ENCODE measurements at regions not wholly inside any gene's neighbourhood (a gene's known extent, or its start where the extent isn't known, plus 50 kb on each side); places are given as distances from the start of the nearest gene placed in this dataset.

- H3K27ac Mint-ChIP-seq = no peak overlapping the region
These were observed 85.6 kb downstream of the SLC25A15 start for GRCh38 chr13:40875044-40875443.

More at GRCh38 chr13:40875044-40875443, 85.6 kb downstream of the SLC25A15 start:
- H3K4me1 ChIP-seq (ENCODE audit: insufficient read depth, low read length) = no peaks in the 10 kb centered on the region
- H3K27ac ChIP-seq (ENCODE audit: insufficient read length, low read depth, low read length) = no peak overlapping the region
- H4K20me1 ChIP-seq (ENCODE audit: control insufficient read depth, insufficient read depth, insufficient read length) = no peaks in the 10 kb centered on the region
- no peak overlapping the region for H3T11ph ChIP-seq (ENCODE audit: low read length)
- peaks cover 54 to 56% of the 10 kb centered on the region in 2 experiments for H3K9me3 Mint-ChIP-seq
- no peak overlapping the region for H3K4me2 ChIP-seq (ENCODE audit: insufficient read depth, insufficient read length, low read length)
- WGBS (ENCODE audit: extremely low coverage, insufficient read length, low lambda C conversion rate) = no CpG with 5 or more reads among the region's 4 CpGs
- no peak overlapping the region for H2BK120ac ChIP-seq (ENCODE audit: low read depth, low read length, poor library complexity, severe bottlenecking)
- H3K4ac ChIP-seq (ENCODE audit: low read depth, low read length) = no peak overlapping the region
- H3K4me1 Mint-ChIP-seq = no peaks in the 10 kb centered on the region
- peaks cover 35 to 60% (median 57%) of the 10 kb centered on the region in 3 experiments for H3K36me3 Mint-ChIP-seq (ENCODE audit: insufficient read depth in 1 of 3, low read depth in 3 of 3)
- H2BK15ac ChIP-seq (ENCODE audit: low read depth, low read length) = no peak overlapping the region
- no peaks in the 10 kb centered on the region for H3K79me2 ChIP-seq (ENCODE audit: insufficient read depth, low read length)
- H2BK5ac ChIP-seq (ENCODE audit: insufficient read length, low read length) = no peak overlapping the region
- no peak overlapping the region for H3K9ac ChIP-seq (ENCODE audit: extremely low read depth, insufficient read length, low read length)
- H3K14ac ChIP-seq (ENCODE audit: insufficient read depth, low read length) = no peak overlapping the region
- DNase-seq = no peak
- no peak overlapping the region for H3K18ac ChIP-seq (ENCODE audit: insufficient read length, low read depth, low read length)
- no peaks in the 10 kb centered on the region for H3K23me2 ChIP-seq (ENCODE audit: insufficient read length, low read depth, low read length, poor library complexity, severe bottlenecking)
- no peak overlapping the region for H4K8ac ChIP-seq (replicated peaks; ENCODE audit: insufficient read length, low read depth, low read length)
- peaks cover 2% of the 10 kb centered on the region; the same call in 1 of the 2 replicates for H3K27me3 Mint-ChIP-seq (ENCODE audit: low read depth)
- no peak overlapping the region for H3K4me3 Mint-ChIP-seq
- H3K23ac ChIP-seq (ENCODE audit: insufficient read length, low read depth, low read length) = no peak overlapping the region
- H3K56ac ChIP-seq (ENCODE audit: insufficient read length, low read depth, low read length) = no peak overlapping the region
- H2BK20ac ChIP-seq (ENCODE audit: low read depth, low read length, poor library complexity, severe bottlenecking) = no peak overlapping the region
- H3K9me3 ChIP-seq (ENCODE audit: control insufficient read depth, low read depth, low read length) = peaks cover 25% of the 10 kb centered on the region
- H4K5ac ChIP-seq (ENCODE audit: insufficient read length, low read depth, low read length) = no peak overlapping the region
- H2AK5ac ChIP-seq (ENCODE audit: insufficient read length, low read length) = no peak overlapping the region
- H3K27me3 ChIP-seq (ENCODE audit: insufficient read depth, low read length) = no peaks in the 10 kb centered on the region
- no peak overlapping the region for H2AFZ ChIP-seq (ENCODE audit: low read length)
- no peak for TF ChIP-seq CTCF (conservative IDR thresholded peaks at IDR 0.05)
- H3K79me1 ChIP-seq (ENCODE audit: insufficient read depth, low read depth, low read length, poor library complexity, severe bottlenecking) = no peaks in the 10 kb centered on the region
- no peak overlapping the region for H4K91ac ChIP-seq (ENCODE audit: insufficient read length, low read depth, low read length)
- no peak overlapping the region for H2BK12ac ChIP-seq (ENCODE audit: insufficient read length, low read depth, low read length)

Data from H9 (cell line).